ENCODE measurements at regions not wholly inside any gene's neighbourhood (a gene's known extent, or its start where the extent isn't known, plus 50 kb on each side); places are given as distances from the start of the nearest gene placed in this dataset.

GRCh38 chr2:58508006-58508405, 266.9 kb upstream of the FANCL start:
- no peaks in the 10 kb centered on the region for H3K27me3 ChIP-seq
- H3K27ac ChIP-seq = no peak overlapping the region
- no peak overlapping the region for H3K4me3 ChIP-seq
- no peak overlapping the region for H3K9ac ChIP-seq (ENCODE audit: low read depth in 2 of 2, low read length in 2 of 2)
- TF ChIP-seq CTCF (IDR thresholded peaks at IDR 0.05) = no peak
- no peaks in the 10 kb centered on the region for H3K4me1 ChIP-seq
- H3K9me3 ChIP-seq = no peaks in the 10 kb centered on the region
- H3K36me3 ChIP-seq = no peaks in the 10 kb centered on the region
- intact Hi-C loops (cut with DNase I) = no loop called here
- no peak for DNase-seq

- Histone ChIP-seq H3K36me3 (no peaks in the 10 kb centered on the region), H3K4me1 (no peaks in the 10 kb centered on the region), H3K9ac (ENCODE audit: low read depth in 2 of 2, low read length in 2 of 2) (no peak overlapping the region), H3K9me3 (no peaks in the 10 kb centered on the region), H3K27ac (no peak overlapping the region), H3K4me3 (no peak overlapping the region), H3K27me3 (no peaks in the 10 kb centered on the region)
- no peak for DNase-seq
- intact Hi-C loops (cut with DNase I) = no loop called here
- no peak for TF ChIP-seq CTCF (IDR thresholded peaks at IDR 0.05)
Observed at GRCh38 chr2:58503918-58504317, 262.8 kb upstream of the FANCL start.

- TF ChIP-seq CTCF (IDR thresholded peaks at IDR 0.05) = no peak
- H3K36me3 ChIP-seq = no peaks in the 10 kb centered on the region
- no peak overlapping the region for H3K4me3 ChIP-seq
- no peaks in the 10 kb centered on the region for H3K27me3 ChIP-seq
- no peaks in the 10 kb centered on the region for H3K9me3 ChIP-seq
- no peak overlapping the region for H3K9ac ChIP-seq (ENCODE audit: low read depth in 2 of 2, low read length in 2 of 2)
- H3K4me1 ChIP-seq = no peaks in the 10 kb centered on the region
- no peak overlapping the region for H3K27ac ChIP-seq
- intact Hi-C loops (cut with DNase I) = no loop called here
- DNase-seq = no peak
Observed at GRCh38 chr2:58502931-58503330, 261.8 kb upstream of the FANCL start.

GRCh38 chr2:58501371-58502160, 260.4 kb upstream of the FANCL start:
- Histone ChIP-seq H3K4me1 (no peaks in the 10 kb centered on the region), H3K9ac (ENCODE audit: low read depth in 2 of 2, low read length in 2 of 2) (no peak overlapping the region), H3K9me3 (no peaks in the 10 kb centered on the region), H3K4me3 (no peak overlapping the region), H3K36me3 (no peaks in the 10 kb centered on the region), H3K27ac (no peak overlapping the region), H3K27me3 (no peaks in the 10 kb centered on the region)
- TF ChIP-seq CTCF (IDR thresholded peaks at IDR 0.05) = no peak
- intact Hi-C loops (cut with DNase I) = no loop called here
- no peak for DNase-seq

- Histone ChIP-seq H3K27me3 (no peaks in the 10 kb centered on the region), H3K9me3 (no peaks in the 10 kb centered on the region), H3K4me3 (no peak overlapping the region), H3K4me1 (no peaks in the 10 kb centered on the region), H3K27ac (no peak overlapping the region), H3K9ac (ENCODE audit: low read depth in 2 of 2, low read length in 2 of 2) (no peak overlapping the region), H3K36me3 (no peaks in the 10 kb centered on the region)
- intact Hi-C loops (cut with DNase I) = no loop called here
- DNase-seq = no peak
- no peak for TF ChIP-seq CTCF (IDR thresholded peaks at IDR 0.05)
Observed at GRCh38 chr2:58497168-58497567, 256.0 kb upstream of the FANCL start.
